SK-N-SH treated with all-trans-retinoic acid at 6 μM for 48 hours (cell line): ENCODE measurements at regions not wholly inside any gene's neighbourhood (a gene's known extent, or its start where the extent isn't known, plus 50 kb on each side); places are given as distances from the start of the nearest gene placed in this dataset.

Experiments used
- ATAC-seq: fragments of 200-7000 bp; cut with Tn5 transposase; 3 replicates; pipeline ENCODE4 v1.9.1; 2020; ENCODE audit warnings: mild to moderate bottlenecking, moderate library complexity
- ARNTL ChIP-seq: fragments of 450-650 bp; formaldehyde crosslinking; IDR thresholded peaks from 2 replicates; pipeline ENCODE4 v1.5.0; 2020; ENCODE audit warnings: low read depth, mild to moderate bottlenecking, moderate library complexity, borderline replicate concordance
- BACH2 ChIP-seq: fragments of 250-450 bp; sonication (Bioruptor Pico); IDR thresholded peaks from 2 replicates; pipeline ENCODE4 v1.9.0; 2021; ENCODE audit warnings: mild to moderate bottlenecking, borderline replicate concordance
- CREB5 ChIP-seq: fragments of 250-450 bp; sonication (Bioruptor Pico); IDR thresholded peaks from 2 replicates; pipeline ENCODE4 v1.5.1; 2020; ENCODE audit warnings: low read depth, mild to moderate bottlenecking, moderate library complexity
- CSDC2 ChIP-seq: fragments of 250-450 bp; sonication (Bioruptor Pico); IDR thresholded peaks from 2 replicates; pipeline ENCODE4 v1.5.0; 2020; ENCODE audit warnings: mild to moderate bottlenecking, moderate library complexity
- CSRNP3 ChIP-seq: fragments of 250-450 bp; sonication (Bioruptor Pico); IDR thresholded peaks from 2 replicates; pipeline ENCODE4 v1.5.1; 2021; ENCODE audit warnings: mild to moderate bottlenecking, moderate library complexity
- ESRRG ChIP-seq: fragments of 250-450 bp; sonication (Bioruptor Pico); IDR thresholded peaks from 2 replicates; pipeline ENCODE4 v1.6.1; 2021; ENCODE audit warnings: mild to moderate bottlenecking
- GLIS3 ChIP-seq: fragments of 250-450 bp; sonication (Bioruptor Pico); IDR thresholded peaks from 2 replicates; pipeline ENCODE4 v1.5.0; 2020; ENCODE audit warnings: mild to moderate bottlenecking, moderate library complexity
- ISL1 ChIP-seq: fragments of 250-450 bp; sonication (Bioruptor Pico); IDR thresholded peaks from 2 replicates; pipeline ENCODE4 v2.1.2; 2022; ENCODE audit warnings: mild to moderate bottlenecking, moderate library complexity
- OSR1 ChIP-seq: fragments of 250-450 bp; sonication (Bioruptor Pico); IDR thresholded peaks from 2 replicates; pipeline ENCODE4 v1.8.0; 2022; ENCODE audit warnings: moderate library complexity, mild to moderate bottlenecking, inconsistent platforms
- PATZ1 ChIP-seq: fragments of 250-450 bp; sonication (Bioruptor Pico); IDR thresholded peaks from 2 replicates; pipeline ENCODE4 v1.8.0; 2020; ENCODE audit warnings: mild to moderate bottlenecking, moderate library complexity, borderline replicate concordance
- POU6F1 ChIP-seq: fragments of 250-450 bp; sonication (Bioruptor Pico); IDR thresholded peaks from 2 replicates; pipeline ENCODE4 v1.8.0; 2021; ENCODE audit warnings: low read depth, mild to moderate bottlenecking, moderate library complexity, borderline replicate concordance
- PPARA ChIP-seq: fragments of 250-450 bp; sonication (Bioruptor Pico); IDR thresholded peaks from 2 replicates; pipeline ENCODE4 v1.5.0; 2020; ENCODE audit warnings: mild to moderate bottlenecking, borderline replicate concordance
- RARB ChIP-seq: fragments of 250-450 bp; sonication (Bioruptor Pico); IDR thresholded peaks from 2 replicates; pipeline ENCODE4 v1.8.0; 2021; ENCODE audit warnings: mild to moderate bottlenecking, moderate library complexity
- SNAI2 ChIP-seq: fragments of 250-450 bp; sonication (Bioruptor Pico); IDR thresholded peaks from 2 replicates; pipeline ENCODE4 v1.5.0; 2020; ENCODE audit warnings: mild to moderate bottlenecking, moderate library complexity
- TCF4 ChIP-seq: fragments of 250-450 bp; sonication (Bioruptor Pico); IDR thresholded peaks from 2 replicates; pipeline ENCODE4 v1.8.0; 2021; ENCODE audit warnings: mild to moderate bottlenecking, moderate library complexity, borderline replicate concordance
- TOX ChIP-seq: fragments of 250-450 bp; sonication (Bioruptor Pico); IDR thresholded peaks from 2 replicates; pipeline ENCODE4 v1.8.0; 2021; ENCODE audit warnings: mild to moderate bottlenecking, moderate library complexity, borderline replicate concordance
- TSHZ2 ChIP-seq: fragments of 250-450 bp; sonication (Bioruptor Pico); IDR thresholded peaks from 2 replicates; pipeline ENCODE4 v1.5.0; 2020; ENCODE audit warnings: mild to moderate bottlenecking, moderate library complexity
- ZC3H10 ChIP-seq: fragments of 250-450 bp; sonication (Bioruptor Pico); IDR thresholded peaks from 2 replicates; pipeline ENCODE4 v1.5.1; 2021; ENCODE audit warnings: mild to moderate bottlenecking, moderate library complexity
- ZFP30 ChIP-seq: fragments of 450-650 bp; formaldehyde crosslinking; IDR thresholded peaks from 2 replicates; pipeline ENCODE4 v1.5.0; 2022; ENCODE audit warnings: mild to moderate bottlenecking, moderate library complexity
- ZNF565 ChIP-seq: fragments of 450-650 bp; formaldehyde crosslinking; conservative IDR thresholded peaks from 2 replicates; pipeline ENCODE4 v1.5.0; 2020; ENCODE audit warnings: low read depth, mild to moderate bottlenecking, moderate library complexity
- ZNF70 ChIP-seq: fragments of 450-650 bp; formaldehyde crosslinking; IDR thresholded peaks from 2 replicates; pipeline ENCODE4 v1.5.0; 2020; ENCODE audit warnings: mild to moderate bottlenecking, moderate library complexity
- ZNF8 ChIP-seq: fragments of 450-650 bp; formaldehyde crosslinking; IDR thresholded peaks from 2 replicates; pipeline ENCODE4 v1.5.0; 2020; ENCODE audit warnings: mild to moderate bottlenecking, moderate library complexity

- ATAC-seq, result no peak
- TF ChIP-seq ZC3H10 (CRISPR knock-in tag), result no peak
- TF ChIP-seq PATZ1 (CRISPR knock-in tag), result no peak
- TF ChIP-seq ZNF8, result no peak
- no peak for TF ChIP-seq ESRRG (CRISPR knock-in tag)
- no peak for TF ChIP-seq CSDC2 (CRISPR knock-in tag)
- TF ChIP-seq ARNTL (CRISPR knock-in tag), result no peak
- no peak for TF ChIP-seq ZFP30 (CRISPR knock-in tag)
- no peak for TF ChIP-seq GLIS3 (CRISPR knock-in tag)
- TF ChIP-seq ZNF565 (CRISPR knock-in tag), result no peak
- no peak for TF ChIP-seq TCF4
- no peak for TF ChIP-seq OSR1 (CRISPR knock-in tag)
- no peak for TF ChIP-seq POU6F1
- no peak for TF ChIP-seq SNAI2 (CRISPR knock-in tag)
- TF ChIP-seq BACH2 (CRISPR knock-in tag), result no peak
- no peak for TF ChIP-seq CSRNP3 (CRISPR knock-in tag)
- no peak for TF ChIP-seq ISL1 (CRISPR knock-in tag)
Observed at GRCh38 chr9:119793218-119793617, 424.0 kb upstream of the BRINP1 start.

GRCh38 chr9:119792242-119792641, 423.0 kb upstream of the BRINP1 start:
- no peak for ATAC-seq
- no peak for TF ChIP-seq CREB5 (CRISPR knock-in tag)
- no peak for TF ChIP-seq RARB (CRISPR knock-in tag)
- TF ChIP-seq TOX (CRISPR knock-in tag), result no peak
- TF ChIP-seq ZNF70 (CRISPR knock-in tag), result no peak
- no peak for TF ChIP-seq ARNTL (CRISPR knock-in tag)
- TF ChIP-seq ZFP30 (CRISPR knock-in tag), result no peak
- TF ChIP-seq ZNF565 (CRISPR knock-in tag), result no peak
- no peak for TF ChIP-seq SNAI2 (CRISPR knock-in tag)
- TF ChIP-seq ISL1 (CRISPR knock-in tag), result no peak
- no peak for TF ChIP-seq GLIS3 (CRISPR knock-in tag)
- TF ChIP-seq BACH2 (CRISPR knock-in tag), result no peak
- no peak for TF ChIP-seq ZNF8
- TF ChIP-seq CSDC2 (CRISPR knock-in tag), result no peak
- TF ChIP-seq TSHZ2 (CRISPR knock-in tag), result no peak
- no peak for TF ChIP-seq PPARA (CRISPR knock-in tag)
- no peak for TF ChIP-seq PATZ1 (CRISPR knock-in tag)
